Suprapubic skin (tissue), 4 donors: ENCODE measurements at regions not wholly inside any gene's neighbourhood (a gene's known extent, or its start where the extent isn't known, plus 50 kb on each side); places are given as distances from the start of the nearest gene placed in this dataset.

Source experiments
- CTCF ChIP-seq, 2 donors: fragments of 200-600 bp in 1 of 2; fragments of 450-650 bp in 1 of 2; sonication (generic) in 1 of 2; IDR thresholded peaks; one replicate each; pipeline ENCODE4 v1.5.1; 2016 to 2019; ENCODE audit warnings: antibody characterized with exemption in 2 of 2, mild to moderate bottlenecking in 1 of 2, moderate library complexity in 1 of 2
- EP300 ChIP-seq: sonication (generic); formaldehyde crosslinking; IDR thresholded peaks from one replicate; pipeline ENCODE4 v1.6.1; 2017; ENCODE audit warnings: antibody characterized with exemption
- POLR2A ChIP-seq, 2 donors: fragments of 450-650 bp; IDR thresholded peaks; one replicate each; pipeline ENCODE4 v1.6.1; 2017; ENCODE audit warnings: antibody characterized with exemption in 2 of 2, mild to moderate bottlenecking in 2 of 2, moderate library complexity in 2 of 2
- POLR2AphosphoS5 ChIP-seq, 3 donors: sonication (generic); formaldehyde crosslinking; IDR thresholded peaks; one replicate each; pipeline ENCODE4 v1.6.1; 2017; ENCODE audit warnings: antibody characterized with exemption in 3 of 3

GRCh38 chr7:16135658-16136057, 285.7 kb downstream of the CRPPA start:
- no peak for TF ChIP-seq CTCF (IDR thresholded peaks at IDR 0.05)
- TF ChIP-seq POLR2A (IDR thresholded peaks at IDR 0.05): no peak
- TF ChIP-seq EP300: no peak
- no peak for TF ChIP-seq POLR2AphosphoS5 (IDR thresholded peaks at IDR 0.05)
